RWPE1 (cell line): ENCODE measurements at regions not wholly inside any gene's neighbourhood (a gene's known extent, or its start where the extent isn't known, plus 50 kb on each side); places are given as distances from the start of the nearest gene placed in this dataset.
"Not testable (repeated sequence)": the region's sequence is repeated elsewhere in the genome, so short reads cannot be mapped to it uniquely, and the experiment has no call there.

Source experiments
- CTCF ChIA-PET: fragments of 350-600 bp; sonication (Branson Sonifier 250); formaldehyde crosslinking; extraction: SDS; loops from one replicate; lab custom pipeline; 2021; lab: Yijun Ruan, JAX
- POLR2A ChIA-PET: fragments of 400-600 bp; formaldehyde crosslinking; extraction: SDS; loops from one replicate; lab custom pipeline; 2020; ENCODE audit warnings: antibody characterized with exemption; ENCODE audit not compliant: low non-redundant PET; lab: Yijun Ruan, JAX
- DNase-seq: peaks from one replicate; pipeline ENCODE4 v3.0.0; 2012; ENCODE audit warnings: low spot score
- H3K27ac ChIP-seq: fragments of 450-650 bp; 2 replicates; pipeline ENCODE4 v1.5.1; 2017
- TF ChIP-seq, protein P1 (sequence below): fragments of 450-650 bp; conservative IDR thresholded peaks from 2 replicates; pipeline ENCODE4 v1.5.1; 2017; ENCODE audit warnings: low read depth, mild to moderate bottlenecking

DNA sequence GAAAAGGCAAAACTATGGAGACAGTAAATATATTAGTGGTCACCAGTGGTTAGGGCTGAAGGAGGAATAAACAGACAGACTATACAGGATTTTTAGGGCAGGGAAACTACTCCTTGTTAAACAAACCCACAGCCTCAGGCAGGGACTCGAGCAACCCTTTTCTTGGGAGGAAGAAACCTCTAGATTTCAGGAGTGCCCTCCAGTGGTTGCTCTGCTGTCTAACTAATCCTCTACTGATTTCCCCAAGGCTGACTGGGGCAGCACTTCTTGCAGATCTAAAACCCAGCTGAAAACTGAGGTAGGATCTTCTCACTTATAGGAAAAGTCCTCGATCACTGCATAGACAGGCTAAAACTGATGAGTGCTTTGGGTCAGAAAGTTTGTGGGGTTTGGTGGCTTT is 176.8 kb downstream of the ISOC1 start:
- DNase-seq, result no peak
- ChIA-PET POLR2A (no interaction called here), CTCF (no interaction called here)
- TF ChIP-seq, protein P1, sequence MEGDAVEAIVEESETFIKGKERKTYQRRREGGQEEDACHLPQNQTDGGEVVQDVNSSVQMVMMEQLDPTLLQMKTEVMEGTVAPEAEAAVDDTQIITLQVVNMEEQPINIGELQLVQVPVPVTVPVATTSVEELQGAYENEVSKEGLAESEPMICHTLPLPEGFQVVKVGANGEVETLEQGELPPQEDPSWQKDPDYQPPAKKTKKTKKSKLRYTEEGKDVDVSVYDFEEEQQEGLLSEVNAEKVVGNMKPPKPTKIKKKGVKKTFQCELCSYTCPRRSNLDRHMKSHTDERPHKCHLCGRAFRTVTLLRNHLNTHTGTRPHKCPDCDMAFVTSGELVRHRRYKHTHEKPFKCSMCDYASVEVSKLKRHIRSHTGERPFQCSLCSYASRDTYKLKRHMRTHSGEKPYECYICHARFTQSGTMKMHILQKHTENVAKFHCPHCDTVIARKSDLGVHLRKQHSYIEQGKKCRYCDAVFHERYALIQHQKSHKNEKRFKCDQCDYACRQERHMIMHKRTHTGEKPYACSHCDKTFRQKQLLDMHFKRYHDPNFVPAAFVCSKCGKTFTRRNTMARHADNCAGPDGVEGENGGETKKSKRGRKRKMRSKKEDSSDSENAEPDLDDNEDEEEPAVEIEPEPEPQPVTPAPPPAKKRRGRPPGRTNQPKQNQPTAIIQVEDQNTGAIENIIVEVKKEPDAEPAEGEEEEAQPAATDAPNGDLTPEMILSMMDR, result no peak
- no peak overlapping the region for H3K27ac ChIP-seq

DNA sequence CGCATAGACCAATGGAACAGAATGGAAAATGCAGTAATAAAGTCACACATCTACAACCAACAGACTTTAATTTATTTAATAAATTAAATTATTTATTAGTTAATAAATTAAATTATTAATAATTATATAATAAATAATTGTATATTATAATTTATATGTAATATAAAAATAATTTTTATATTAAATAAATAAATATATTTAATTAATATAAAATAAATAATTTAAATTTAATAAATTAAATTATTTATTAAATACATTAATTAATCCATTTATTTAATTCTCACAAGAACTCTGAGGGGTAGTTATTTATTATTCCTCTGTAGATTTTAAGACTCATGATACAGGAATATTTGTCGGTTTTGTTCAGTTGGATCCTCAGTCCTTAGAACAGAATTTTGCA is 176.1 kb upstream of the ADAMTS19 start:
- POLR2A ChIA-PET, result no interaction called here
- TF ChIP-seq, protein P1, result no peak
- no peak for DNase-seq

DNA sequence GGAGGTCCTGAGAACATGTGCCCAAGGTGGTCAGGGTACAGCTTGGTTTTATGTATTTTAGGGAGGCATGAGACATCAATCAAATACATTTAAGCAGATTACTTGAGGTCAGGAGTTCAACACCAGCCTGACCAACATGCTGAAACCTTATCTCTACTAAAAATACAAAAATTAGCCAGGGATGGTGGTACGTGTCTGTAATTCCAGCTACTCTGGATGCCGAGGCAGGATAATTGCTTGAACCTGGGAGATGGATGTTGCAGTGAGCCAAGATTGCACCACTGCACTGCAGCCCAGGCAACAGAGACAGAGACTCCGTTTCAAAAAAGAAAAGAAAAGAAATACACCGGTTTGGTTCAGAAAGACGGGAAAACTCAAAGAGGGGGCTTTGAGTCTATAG is 165.9 kb upstream of the ADAMTS19 start:
- DNase-seq, POLR2A ChIA-PET, CTCF ChIA-PET, H3K27ac ChIP-seq: not testable (repeated sequence)

More for the DNA sequence above, 176.1 kb upstream of the ADAMTS19 start:
- H3K27ac ChIP-seq, result no peak overlapping the region
- CTCF ChIA-PET, result no interaction called here

DNA sequence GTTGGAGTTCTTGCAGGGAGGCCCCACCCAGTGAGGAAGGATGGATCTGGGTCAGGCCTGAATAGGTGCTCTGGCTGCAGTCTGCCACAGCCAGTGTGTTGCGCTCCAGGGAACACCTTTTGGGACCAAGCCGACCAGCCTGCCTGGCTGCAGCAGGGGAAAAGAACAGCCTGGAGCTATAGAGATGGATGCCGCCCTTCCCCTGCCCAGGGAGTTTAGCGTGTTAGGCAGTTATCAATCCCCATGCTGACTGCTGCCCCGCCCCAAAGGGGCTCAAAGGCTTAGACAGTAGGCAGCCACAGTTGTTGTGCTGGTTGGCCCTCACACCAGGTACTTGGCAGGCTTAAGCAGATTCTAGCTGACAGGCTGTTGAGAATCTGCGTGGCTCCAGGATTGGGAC is 153.4 kb upstream of the ADAMTS19 start:
- TF ChIP-seq, protein P1, result no peak
- ChIA-PET POLR2A (no interaction called here), CTCF (no interaction called here)
- DNase-seq, result no peak
- H3K27ac ChIP-seq, result no peak overlapping the region

DNA sequence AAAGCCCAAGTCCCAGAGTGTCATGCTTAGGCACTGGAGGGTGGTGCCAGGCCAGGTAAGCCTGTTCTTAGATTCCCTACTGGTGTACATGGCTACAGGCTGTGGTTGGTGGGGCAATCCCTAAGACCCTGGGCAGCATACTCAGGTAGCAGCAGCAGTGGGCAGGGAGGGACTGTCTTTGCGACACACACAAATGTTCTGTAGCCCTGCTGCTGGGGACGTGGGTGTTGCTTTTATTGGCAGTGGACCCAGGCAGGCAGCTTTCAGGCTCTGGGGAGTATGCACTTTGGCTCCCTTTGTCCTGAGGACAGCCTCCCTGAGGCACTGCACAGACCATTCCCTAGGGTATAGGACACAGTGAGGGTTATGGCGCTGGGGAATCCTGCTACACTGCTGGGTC is 137.1 kb upstream of the ADAMTS19 start:
- H3K27ac ChIP-seq, result no peak overlapping the region
- POLR2A ChIA-PET, result no interaction called here
- TF ChIP-seq, protein P1, result no peak
- CTCF ChIA-PET, result no interaction called here
- DNase-seq, result no peak

DNA sequence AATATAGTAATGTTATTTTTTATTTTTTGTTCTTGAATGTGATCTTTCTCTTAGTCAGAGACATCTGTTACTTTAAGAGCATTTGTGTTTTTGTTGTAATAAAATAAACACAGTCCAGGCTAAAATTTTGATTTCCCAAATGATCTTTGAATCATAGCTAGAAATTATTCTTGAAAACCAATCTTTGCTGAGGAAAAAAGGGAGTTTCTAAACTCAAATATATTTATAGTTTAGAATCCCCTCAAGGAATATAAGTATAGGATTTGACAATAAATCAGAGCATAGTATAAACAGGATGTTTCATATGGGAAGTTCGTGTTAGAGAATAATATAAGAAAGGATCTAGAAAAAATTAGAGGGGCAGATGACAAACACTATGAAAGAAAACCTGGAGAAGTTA is 118.8 kb upstream of the ADAMTS19 start:
- TF ChIP-seq, protein P1, result no peak
- DNase-seq, result no peak
- ChIA-PET CTCF (no interaction called here), POLR2A (no interaction called here)
- no peak overlapping the region for H3K27ac ChIP-seq

DNA sequence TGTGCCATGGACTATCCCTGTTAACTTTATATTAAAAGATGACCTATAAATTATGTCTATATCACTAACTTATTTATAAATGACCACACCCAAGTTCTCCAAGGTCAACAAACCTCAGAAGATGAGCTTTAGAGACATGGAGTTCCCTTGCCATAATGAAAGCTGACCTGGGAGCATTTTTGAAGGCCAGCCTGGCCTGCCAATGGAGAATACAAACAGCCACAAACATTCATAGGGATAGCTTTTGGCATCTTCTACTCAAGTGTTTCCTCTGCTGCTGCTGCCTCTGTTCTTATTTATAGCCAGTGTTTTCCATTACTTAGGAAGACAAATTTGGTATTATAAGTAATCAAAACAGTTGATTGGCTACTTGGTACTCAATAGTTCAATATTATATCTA is 117.3 kb upstream of the ADAMTS19 start:
- H3K27ac ChIP-seq, result no peak overlapping the region
- no peak for DNase-seq
- ChIA-PET CTCF (no interaction called here), POLR2A (no interaction called here)
- TF ChIP-seq, protein P1, result no peak
